ENCODE measurements at regions not wholly inside any gene's neighbourhood (a gene's known extent, or its start where the extent isn't known, plus 50 kb on each side); places are given as distances from the start of the nearest gene placed in this dataset.
"Not testable (repeated sequence)": the region's sequence is repeated elsewhere in the genome, so short reads cannot be mapped to it uniquely, and the experiment has no call there.

GRCh38 chr2:181787310-181788048 is 104.1 kb upstream of the ITPRID2 start:
- no peaks in the 10 kb centered on the region for H3K36me3 ChIP-seq (ENCODE audit: control insufficient read depth, insufficient read depth, low read length)
- no peaks in the 10 kb centered on the region for H3K9me3 ChIP-seq (ENCODE audit: control insufficient read depth, insufficient read depth, low read length)
- H3K27me3 ChIP-seq (ENCODE audit: control insufficient read depth, insufficient read depth, low read length), result no peaks in the 10 kb centered on the region
- WGBS (ENCODE audit: insufficient coverage), result 100% methylated on average over 1 of the region's 3 CpGs
- H3K4me3 ChIP-seq (ENCODE audit: low read depth, low read length), result no peak overlapping the region
- no peaks in the 10 kb centered on the region for H3K4me1 ChIP-seq (ENCODE audit: control insufficient read depth, insufficient read depth, low read length)
- DNase-seq (ENCODE audit: low read depth in 4 of 6, low spot score in 6 of 6), result no peak
- H3K27ac ChIP-seq (ENCODE audit: low read depth, low read length), result no peak overlapping the region

GRCh38 chr2:181788897-181789555 is 102.5 kb upstream of the ITPRID2 start:
- Histone ChIP-seq H3K27ac (ENCODE audit: low read depth, low read length) (no peak overlapping the region), H3K4me1 (ENCODE audit: control insufficient read depth, insufficient read depth, low read length) (no peaks in the 10 kb centered on the region), H3K36me3 (ENCODE audit: control insufficient read depth, insufficient read depth, low read length) (no peaks in the 10 kb centered on the region), H3K27me3 (ENCODE audit: control insufficient read depth, insufficient read depth, low read length) (no peaks in the 10 kb centered on the region), H3K9me3 (ENCODE audit: control insufficient read depth, insufficient read depth, low read length) (no peaks in the 10 kb centered on the region), H3K4me3 (ENCODE audit: low read depth, low read length) (no peak overlapping the region)
- no CpG with 5 or more reads among the region's 3 CpGs for WGBS (ENCODE audit: insufficient coverage)
- DNase-seq (ENCODE audit: low read depth in 4 of 6, low spot score in 6 of 6), result no peak

- H3K27me3 ChIP-seq (ENCODE audit: control insufficient read depth, insufficient read depth, low read length), result no peaks in the 10 kb centered on the region
- H3K36me3 ChIP-seq (ENCODE audit: control insufficient read depth, insufficient read depth, low read length), result no peaks in the 10 kb centered on the region
- H3K4me3 ChIP-seq (ENCODE audit: low read depth, low read length), result no peak overlapping the region
- no peaks in the 10 kb centered on the region for H3K4me1 ChIP-seq (ENCODE audit: control insufficient read depth, insufficient read depth, low read length)
- DNase-seq (ENCODE audit: low read depth in 4 of 6, low spot score in 6 of 6), result no peak
- no peak overlapping the region for H3K27ac ChIP-seq (ENCODE audit: low read depth, low read length)
- no peaks in the 10 kb centered on the region for H3K9me3 ChIP-seq (ENCODE audit: control insufficient read depth, insufficient read depth, low read length)
- WGBS (ENCODE audit: insufficient coverage), result 100% methylated on average over 1 of the region's 4 CpGs
Observed at GRCh38 chr2:181789827-181790448, 101.6 kb upstream of the ITPRID2 start.

- Histone ChIP-seq H3K27ac (ENCODE audit: low read depth, low read length) (no peak overlapping the region), H3K4me1 (ENCODE audit: control insufficient read depth, insufficient read depth, low read length) (no peaks in the 10 kb centered on the region), H3K9me3 (ENCODE audit: control insufficient read depth, insufficient read depth, low read length) (no peaks in the 10 kb centered on the region), H3K36me3 (ENCODE audit: control insufficient read depth, insufficient read depth, low read length) (no peaks in the 10 kb centered on the region), H3K27me3 (ENCODE audit: control insufficient read depth, insufficient read depth, low read length) (no peaks in the 10 kb centered on the region), H3K4me3 (ENCODE audit: low read depth, low read length) (no peak overlapping the region)
- DNase-seq (ENCODE audit: low read depth in 4 of 6, low spot score in 6 of 6), result no peak
- WGBS (ENCODE audit: insufficient coverage), result 91% methylated on average over 7 of the region's 10 CpGs
Observed at GRCh38 chr2:181790716-181791649, 100.5 kb upstream of the ITPRID2 start.

GRCh38 chr2:181792906-181793305 is 98.6 kb upstream of the ITPRID2 start:
- no peaks in the 10 kb centered on the region for H3K9me3 ChIP-seq (ENCODE audit: control insufficient read depth, insufficient read depth, low read length)
- no peaks in the 10 kb centered on the region for H3K27me3 ChIP-seq (ENCODE audit: control insufficient read depth, insufficient read depth, low read length)
- no peaks in the 10 kb centered on the region for H3K36me3 ChIP-seq (ENCODE audit: control insufficient read depth, insufficient read depth, low read length)
- no peak for DNase-seq (ENCODE audit: low read depth in 4 of 6, low spot score in 6 of 6)
- H3K4me3 ChIP-seq (ENCODE audit: low read depth, low read length), result no peak overlapping the region
- H3K27ac ChIP-seq (ENCODE audit: low read depth, low read length), result no peak overlapping the region
- no peaks in the 10 kb centered on the region for H3K4me1 ChIP-seq (ENCODE audit: control insufficient read depth, insufficient read depth, low read length)
- WGBS (ENCODE audit: insufficient coverage), result no CpG with 5 or more reads among the region's 1 CpG

- Histone ChIP-seq H3K27me3 (ENCODE audit: control insufficient read depth, insufficient read depth, low read length) (no peaks in the 10 kb centered on the region), H3K9me3 (ENCODE audit: control insufficient read depth, insufficient read depth, low read length) (no peaks in the 10 kb centered on the region), H3K27ac (ENCODE audit: low read depth, low read length) (no peak overlapping the region), H3K4me1 (ENCODE audit: control insufficient read depth, insufficient read depth, low read length) (no peaks in the 10 kb centered on the region), H3K36me3 (ENCODE audit: control insufficient read depth, insufficient read depth, low read length) (no peaks in the 10 kb centered on the region), H3K4me3 (ENCODE audit: low read depth, low read length) (no peak overlapping the region)
- no peak for DNase-seq (ENCODE audit: low read depth in 4 of 6, low spot score in 6 of 6)
- WGBS (ENCODE audit: insufficient coverage), result no CpG with 5 or more reads among the region's 2 CpGs
Observed at GRCh38 chr2:181798022-181798421, 93.5 kb upstream of the ITPRID2 start.

- not testable (repeated sequence) for H3K27ac ChIP-seq (ENCODE audit: low read depth, low read length); H3K27me3 ChIP-seq (ENCODE audit: control insufficient read depth, insufficient read depth, low read length); H3K4me1 ChIP-seq (ENCODE audit: control insufficient read depth, insufficient read depth, low read length); H3K36me3 ChIP-seq (ENCODE audit: control insufficient read depth, insufficient read depth, low read length); H3K4me3 ChIP-seq (ENCODE audit: low read depth, low read length); H3K9me3 ChIP-seq (ENCODE audit: control insufficient read depth, insufficient read depth, low read length); DNase-seq (ENCODE audit: low read depth in 4 of 6, low spot score in 6 of 6)
- WGBS (ENCODE audit: insufficient coverage), result no CpG with 5 or more reads among the region's 1 CpG
Observed at GRCh38 chr2:181802300-181802699, 89.2 kb upstream of the ITPRID2 start.

- WGBS (ENCODE audit: insufficient coverage), result 65% methylated on average over 6 of the region's 12 CpGs
- not testable (repeated sequence) for DNase-seq (ENCODE audit: low read depth in 4 of 6, low spot score in 6 of 6); H3K27me3 ChIP-seq (ENCODE audit: control insufficient read depth, insufficient read depth, low read length); H3K27ac ChIP-seq (ENCODE audit: low read depth, low read length); H3K36me3 ChIP-seq (ENCODE audit: control insufficient read depth, insufficient read depth, low read length); H3K4me1 ChIP-seq (ENCODE audit: control insufficient read depth, insufficient read depth, low read length); H3K4me3 ChIP-seq (ENCODE audit: low read depth, low read length); H3K9me3 ChIP-seq (ENCODE audit: control insufficient read depth, insufficient read depth, low read length)
Observed at GRCh38 chr2:181803903-181804799, 87.4 kb upstream of the ITPRID2 start.
